SK-N-MC (cell line): ENCODE measurements at regions not wholly inside any gene's neighbourhood (a gene's known extent, or its start where the extent isn't known, plus 50 kb on each side); places are given as distances from the start of the nearest gene placed in this dataset.

Experiments used
- EZH2 ChIP-seq: fragments of 200-600 bp; sonication (generic); IDR thresholded peaks from one replicate; pipeline ENCODE4 v1.6.1; 2017; ENCODE audit warnings: antibody characterized with exemption
- FOXP2 ChIP-seq: optimal IDR thresholded peaks from 2 replicates; pipeline ENCODE3; 2011; ENCODE audit warnings: mild to moderate bottlenecking, moderate library complexity; ENCODE audit not compliant: insufficient read depth; ENCODE audit errors: extremely low read length, control extremely low read depth

DNA sequence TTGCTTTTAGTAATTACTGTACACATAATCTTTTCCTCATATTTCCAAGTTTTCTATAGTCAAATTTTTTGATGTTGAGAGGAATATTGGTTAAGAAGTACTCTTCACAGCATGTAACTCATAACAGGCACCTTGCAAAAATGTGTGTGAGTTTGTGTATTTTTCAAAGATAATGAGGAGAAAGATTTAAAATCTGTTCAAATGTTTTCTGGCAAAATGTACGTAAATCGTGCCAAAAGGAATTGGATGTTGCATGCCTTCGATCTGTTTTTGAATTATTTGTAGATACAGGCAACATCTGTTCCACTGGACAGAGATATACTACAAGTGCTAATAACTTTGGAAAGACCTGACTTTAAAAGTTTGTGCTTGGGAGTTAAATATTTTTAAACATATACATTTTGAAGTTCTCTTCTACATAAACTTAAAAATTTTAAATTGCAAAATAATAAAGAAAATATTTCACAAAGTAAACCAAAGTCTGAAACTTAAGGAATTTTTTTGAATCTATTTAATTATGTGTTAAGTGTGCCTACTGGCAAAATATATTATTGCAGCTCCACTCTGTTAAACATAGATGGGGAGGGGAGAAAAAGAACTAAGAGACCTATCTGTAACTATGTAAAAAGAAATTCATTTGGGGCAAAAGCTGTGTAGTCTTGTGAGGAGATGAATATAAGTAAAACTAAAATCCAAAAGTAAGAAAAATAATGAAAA is 133.5 kb upstream of the UBE2E3 start:
- TF ChIP-seq FOXP2 (no peak), EZH2 (no peak)
